ENCODE measurements at regions not wholly inside any gene's neighbourhood (a gene's known extent, or its start where the extent isn't known, plus 50 kb on each side); places are given as distances from the start of the nearest gene placed in this dataset.
A peak's percentile ranks its signal among the peaks of the same experiment; 100 is the strongest.
"Not testable (repeated sequence)": the region's sequence is repeated elsewhere in the genome, so short reads cannot be mapped to it uniquely, and the experiment has no call there.

DNA sequence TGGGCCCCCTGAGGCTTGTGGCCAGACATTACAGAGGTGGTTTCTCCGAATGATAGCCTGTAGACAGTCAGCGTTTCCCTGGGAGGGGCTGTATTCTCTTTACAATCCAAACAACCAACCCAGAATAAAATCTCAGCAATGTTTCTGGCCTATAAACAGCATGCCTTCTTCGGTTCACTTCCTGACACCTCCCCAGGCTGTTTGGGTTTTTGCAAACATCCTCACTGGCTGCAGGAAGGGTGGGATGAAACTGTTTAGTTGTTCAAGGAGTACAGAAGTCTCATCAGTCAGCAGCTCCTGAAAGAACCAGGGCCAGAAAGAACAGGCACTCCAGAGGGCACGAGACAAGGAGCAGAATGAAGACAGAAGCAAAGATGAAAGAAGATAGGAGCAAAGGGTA lies 350.0 kb downstream of the QKI start:
- DNase-seq (ENCODE audit: low read depth), result no peak

DNA sequence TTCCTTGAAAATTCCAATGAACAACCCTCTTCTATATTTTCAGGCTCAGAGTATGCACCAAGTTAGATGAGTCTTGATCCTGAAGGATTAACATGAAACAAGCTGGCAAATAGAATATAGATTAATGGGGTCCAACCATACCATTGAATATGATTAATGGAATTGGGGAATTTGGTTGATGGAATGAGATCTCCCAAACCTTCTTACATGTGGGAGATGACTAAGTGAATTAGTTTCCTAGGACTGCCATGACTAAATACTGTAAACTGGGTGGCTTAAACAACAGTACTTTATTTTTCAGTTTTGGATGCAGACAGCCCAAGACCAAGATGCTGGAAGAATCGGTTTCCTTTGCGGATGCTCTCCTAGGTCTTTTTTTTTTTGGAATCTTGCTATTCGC lies 347.0 kb downstream of the QKI start:
- DNase-seq (ENCODE audit: low read depth), result peak; percentile 19

GRCh38 chr6:163760860-163761259 lies 346.3 kb downstream of the QKI start:
- DNase-seq (ENCODE audit: low read depth), result no peak

- peak; percentile 20 for DNase-seq (ENCODE audit: low read depth)
Observed at GRCh38 chr6:163759542-163759941, 345.0 kb downstream of the QKI start.

GRCh38 chr6:163757520-163757919 lies 343.0 kb downstream of the QKI start:
- no peak for DNase-seq (ENCODE audit: low read depth)

DNA sequence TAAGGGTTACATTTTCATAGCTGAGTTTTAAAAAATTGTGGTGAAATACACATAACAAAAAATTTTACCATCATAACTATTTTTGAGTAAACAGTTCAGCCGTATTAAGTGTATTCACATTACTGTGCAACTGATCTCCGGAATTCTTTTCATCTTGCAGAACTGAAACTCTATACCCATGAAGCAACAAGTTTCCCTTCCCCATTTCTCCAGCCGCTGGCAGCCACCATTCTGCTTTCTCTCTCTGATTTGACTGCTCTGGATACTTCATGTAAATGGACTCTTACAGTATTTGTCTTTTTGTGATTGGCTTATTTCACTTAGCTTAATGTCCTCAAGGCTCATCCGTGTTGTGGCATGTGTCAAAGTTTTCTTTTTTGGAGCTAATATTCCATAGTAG lies 341.6 kb downstream of the QKI start:
- DNase-seq (ENCODE audit: low read depth), result no peak

- DNase-seq (ENCODE audit: low read depth), result no peak
Observed at GRCh38 chr6:163754866-163755265, 340.3 kb downstream of the QKI start.

DNA sequence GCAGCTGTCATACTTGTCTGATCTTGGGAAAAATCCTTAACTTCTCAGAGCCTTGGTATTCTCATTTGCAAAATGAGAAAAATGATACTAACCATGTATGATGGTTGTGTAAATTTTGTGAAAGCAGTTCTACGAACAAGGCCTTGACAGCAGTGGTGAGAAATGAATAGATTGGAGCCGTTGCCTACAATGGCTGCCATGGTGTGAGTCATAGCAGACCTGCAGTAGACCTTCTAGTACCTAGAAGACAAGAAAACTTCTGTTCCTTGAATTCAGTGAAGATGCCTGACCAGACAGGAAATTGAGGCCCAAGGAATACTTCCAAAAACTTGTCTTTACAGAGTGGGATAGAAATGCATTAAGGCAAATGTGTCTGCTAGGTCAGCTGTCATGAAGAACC lies 338.9 kb downstream of the QKI start:
- DNase-seq (ENCODE audit: low read depth), result no peak

GRCh38 chr6:163752446-163752845 lies 337.9 kb downstream of the QKI start:
- no peak for DNase-seq (ENCODE audit: low read depth)

- no peak for DNase-seq (ENCODE audit: low read depth)
Observed at GRCh38 chr6:163751032-163751525, 336.6 kb downstream of the QKI start.

- no peak for DNase-seq (ENCODE audit: low read depth)
Observed at GRCh38 chr6:163750431-163751031, 336.0 kb downstream of the QKI start.

DNA sequence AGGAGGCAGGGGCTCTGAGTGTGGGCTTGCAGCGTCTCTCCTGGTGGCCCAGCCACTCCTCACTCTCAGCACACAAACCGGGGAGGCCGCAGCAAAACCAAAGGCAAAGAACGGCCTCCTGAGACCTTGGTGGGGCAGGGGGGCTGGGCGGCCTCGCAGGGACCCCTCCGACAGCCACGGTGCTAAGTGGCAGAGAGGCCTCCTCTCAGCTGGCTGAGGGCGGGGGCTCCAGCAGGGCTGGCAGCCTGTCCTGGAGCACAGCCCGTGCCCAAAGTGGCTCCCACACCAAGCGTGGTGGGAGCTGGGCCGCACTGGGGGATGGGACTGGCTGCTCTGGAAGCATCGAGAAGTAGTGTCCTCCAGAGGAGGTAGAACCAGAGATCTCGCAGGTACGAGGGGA lies 334.4 kb downstream of the QKI start:
- no peak for DNase-seq (ENCODE audit: low read depth)

DNA sequence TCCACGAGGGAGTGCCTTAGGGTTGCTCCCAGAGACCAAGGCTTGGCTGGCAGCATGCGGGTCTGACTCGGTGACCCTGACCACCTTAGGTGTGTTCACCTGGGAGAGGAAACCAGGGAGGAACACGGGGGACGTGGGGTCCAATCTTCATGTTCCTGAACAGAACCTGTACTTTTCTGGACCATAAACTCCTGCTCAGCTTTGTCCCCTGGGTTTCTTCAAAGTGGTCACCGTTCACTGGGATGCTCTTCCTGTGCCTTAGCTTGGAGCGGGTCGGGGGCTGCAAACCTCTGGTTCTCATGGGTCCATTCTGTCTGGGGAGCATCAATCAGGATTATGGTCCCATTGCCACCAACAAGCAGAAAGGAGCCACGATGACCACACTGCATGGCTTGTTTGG lies 333.5 kb downstream of the QKI start:
- no peak for DNase-seq (ENCODE audit: low read depth)

- not testable (repeated sequence) for DNase-seq (ENCODE audit: low read depth)
Observed at GRCh38 chr6:163747058-163747457, 332.5 kb downstream of the QKI start.

GRCh38 chr6:163745536-163746400 lies 331.2 kb downstream of the QKI start:
- peak; percentile 93 for DNase-seq (ENCODE audit: low read depth)

DNA sequence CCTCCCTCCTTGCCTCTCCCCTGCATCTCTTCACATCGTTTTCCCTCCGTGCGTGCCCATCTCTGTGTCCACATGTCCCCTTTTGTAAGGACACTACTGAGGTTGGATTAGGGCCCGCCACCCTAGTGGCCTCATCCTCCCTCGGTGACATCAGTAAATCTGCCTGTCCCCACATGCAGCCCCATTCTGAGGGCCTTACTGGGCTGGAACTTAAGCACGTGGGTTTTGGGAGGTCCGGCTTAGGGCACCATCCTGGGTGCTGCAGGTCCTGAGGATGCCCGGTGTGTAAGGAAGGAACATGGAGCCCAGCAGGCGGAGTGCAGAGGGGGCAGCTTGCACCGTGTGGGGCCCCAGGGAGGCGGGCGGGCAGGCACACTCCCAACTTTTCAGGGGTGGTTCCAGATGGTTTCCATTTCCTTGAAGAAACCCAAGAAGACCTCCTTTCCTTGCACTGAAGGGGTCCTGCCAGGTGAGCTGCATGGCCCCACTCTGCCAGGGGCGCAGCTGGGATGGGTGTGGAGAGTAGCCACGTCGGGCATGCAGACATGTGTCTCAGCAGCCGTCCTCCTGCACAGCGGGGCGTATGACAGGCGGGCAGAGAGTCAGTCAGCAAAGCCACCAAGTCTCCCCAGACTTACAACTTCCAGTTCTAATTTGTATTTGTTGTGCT lies 329.9 kb downstream of the QKI start:
- no peak for DNase-seq (ENCODE audit: low read depth)

DNA sequence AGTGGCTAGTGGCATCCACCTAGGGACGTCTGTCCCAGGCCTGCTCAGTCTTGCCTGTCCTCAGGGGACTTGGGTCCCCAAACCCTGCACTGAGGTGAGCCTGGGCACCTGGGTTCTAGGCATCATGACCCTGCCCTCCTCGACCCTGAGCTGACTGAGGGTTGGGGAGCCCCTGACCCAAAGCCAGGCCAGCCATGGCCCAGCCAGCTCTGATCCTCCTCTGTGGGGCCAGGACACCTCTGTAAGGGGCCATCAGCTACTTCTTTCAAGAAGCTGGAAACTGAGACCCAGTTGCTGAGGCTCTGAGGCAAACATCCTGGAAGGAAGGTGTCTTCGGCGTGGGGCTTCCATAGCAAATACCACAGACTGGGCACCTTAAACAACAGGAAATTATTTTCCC lies 329.3 kb downstream of the QKI start:
- DNase-seq (ENCODE audit: low read depth), result no peak

DNA sequence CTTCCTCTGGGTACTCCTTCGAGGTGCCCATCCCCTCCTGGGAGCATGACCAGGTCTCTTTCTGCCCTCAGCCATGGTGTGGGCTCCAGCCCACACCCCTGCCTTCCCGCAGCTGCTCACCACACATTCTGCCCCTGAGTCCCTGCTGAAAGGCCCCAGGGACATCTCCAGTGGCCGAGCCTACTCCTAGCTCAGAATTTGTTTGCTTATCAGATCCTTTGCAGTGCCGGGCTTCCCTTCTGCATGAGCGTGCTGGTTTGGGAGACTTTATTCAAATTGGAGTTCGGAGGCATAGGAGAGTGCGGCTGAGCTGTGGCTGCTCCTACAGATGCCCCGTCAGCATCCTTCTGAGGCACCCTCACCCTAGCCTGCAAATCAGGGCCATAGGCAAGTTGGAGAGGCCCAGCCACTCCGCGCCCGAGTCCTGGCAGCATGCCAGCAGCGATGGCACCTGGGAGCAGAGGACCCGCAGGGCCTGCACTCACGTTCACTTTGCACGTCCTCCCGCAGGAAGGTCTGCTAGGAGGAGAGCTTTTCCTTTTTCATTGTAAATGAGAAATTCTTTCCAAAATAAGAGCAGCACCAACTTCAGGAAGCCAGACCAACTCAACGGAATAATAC lies 327.3 kb downstream of the QKI start:
- DNase-seq (ENCODE audit: low read depth), result no peak

- no peak for DNase-seq (ENCODE audit: low read depth)
Observed at GRCh38 chr6:163741342-163741741, 326.8 kb downstream of the QKI start.

- DNase-seq (ENCODE audit: low read depth), result no peak
Observed at GRCh38 chr6:163739966-163740365, 325.4 kb downstream of the QKI start.

- no peak for DNase-seq (ENCODE audit: low read depth)
Observed at GRCh38 chr6:163739408-163739725, 324.8 kb downstream of the QKI start.

DNA sequence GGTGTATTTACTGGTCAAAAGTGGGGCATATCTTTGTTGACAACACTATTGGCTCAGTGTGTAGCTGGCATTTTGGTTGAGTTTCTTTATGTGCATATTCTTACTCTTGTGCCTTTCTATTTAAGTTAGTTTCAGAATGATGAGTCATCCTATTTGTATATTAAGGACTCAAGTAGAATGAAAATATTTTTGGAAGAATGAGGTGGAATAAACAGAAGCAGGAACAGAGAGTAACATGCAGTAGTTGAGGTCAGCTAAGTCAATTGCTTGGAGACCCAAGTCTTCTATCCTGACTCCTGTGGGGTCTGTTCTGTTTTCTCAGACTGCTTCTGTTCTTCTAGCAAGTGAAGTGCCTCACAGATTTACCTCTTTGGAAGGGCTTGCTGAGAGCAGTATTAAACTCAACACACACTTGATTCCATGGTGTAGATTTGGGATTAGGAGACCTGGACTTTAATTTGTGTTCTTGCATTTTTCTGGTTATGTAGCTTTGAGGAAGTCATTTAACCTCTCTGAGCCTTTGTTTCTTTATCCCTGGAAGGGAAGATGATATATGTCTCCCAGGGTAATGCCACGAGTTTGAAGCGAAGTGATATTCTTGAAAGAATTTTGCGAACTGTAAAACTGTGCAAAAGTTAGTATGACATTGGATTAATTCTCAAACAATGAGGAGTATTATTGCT lies 324.3 kb downstream of the QKI start:
- DNase-seq (ENCODE audit: low read depth), result no peak

All from HS-5 (cell line).